ENCODE measurements at regions not wholly inside any gene's neighbourhood (a gene's known extent, or its start where the extent isn't known, plus 50 kb on each side); places are given as distances from the start of the nearest gene placed in this dataset.
A peak's percentile ranks its signal among the peaks of the same experiment; 100 is the strongest.

DNA sequence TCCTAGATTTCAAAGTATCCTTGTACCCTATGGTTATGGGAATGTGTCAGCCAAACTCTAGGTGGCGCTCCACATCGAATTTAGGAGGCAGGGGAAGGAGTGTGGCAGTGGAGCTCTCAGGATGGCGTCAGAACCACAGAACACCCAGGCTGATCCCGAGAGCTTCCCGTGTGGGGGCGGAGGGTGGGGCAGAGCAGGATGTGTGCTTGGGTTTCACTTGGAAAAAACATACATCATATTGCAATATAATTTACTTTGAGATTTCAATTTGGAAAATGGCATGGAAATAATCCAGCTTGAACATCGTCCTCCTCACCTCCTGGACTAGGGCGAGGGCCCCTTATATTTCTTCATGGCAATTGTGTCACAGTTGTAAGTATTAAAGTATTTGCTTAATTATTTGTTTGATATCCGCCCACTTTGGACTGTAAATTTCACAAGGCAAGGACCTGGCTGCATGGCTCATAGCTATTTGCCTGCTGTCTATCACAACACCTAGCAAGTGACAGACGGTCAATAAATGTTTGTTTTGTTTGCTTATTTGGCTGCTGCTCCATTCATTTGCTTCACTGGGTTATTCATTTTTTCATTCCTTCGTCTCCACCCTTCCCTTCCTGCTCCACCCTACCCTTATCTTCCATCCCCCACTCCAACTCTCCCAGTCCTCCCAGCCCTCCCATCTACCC lies 221.5 kb upstream of the HMGA2 start:
- TF ChIP-seq CTCF (conservative IDR thresholded peaks at IDR 0.05; ENCODE audit: low read length) (peak; percentile 72), EZH2phosphoT487 (IDR thresholded peaks at IDR 0.05; ENCODE audit: borderline replicate concordance, low read depth, low read length) (no peak)

Measured in OCI-LY7 (cell line).